HG03064 (cell line): ENCODE measurements at regions not wholly inside any gene's neighbourhood (a gene's known extent, or its start where the extent isn't known, plus 50 kb on each side); places are given as distances from the start of the nearest gene placed in this dataset.

Source experiments
- ATAC-seq: cut with Tn5 transposase; IDR thresholded peaks from one replicate; pipeline ENCODE4 v1.9.1; 2021; ENCODE audit warnings: low read depth; ENCODE audit not compliant: unreplicated experiment

- ATAC-seq = no peak
Observed at GRCh38 chr20:50385733-50386640, 124.2 kb upstream of the PTPN1 start.

GRCh38 chr20:50386641-50386960 is 123.6 kb upstream of the PTPN1 start:
- no peak for ATAC-seq

DNA sequence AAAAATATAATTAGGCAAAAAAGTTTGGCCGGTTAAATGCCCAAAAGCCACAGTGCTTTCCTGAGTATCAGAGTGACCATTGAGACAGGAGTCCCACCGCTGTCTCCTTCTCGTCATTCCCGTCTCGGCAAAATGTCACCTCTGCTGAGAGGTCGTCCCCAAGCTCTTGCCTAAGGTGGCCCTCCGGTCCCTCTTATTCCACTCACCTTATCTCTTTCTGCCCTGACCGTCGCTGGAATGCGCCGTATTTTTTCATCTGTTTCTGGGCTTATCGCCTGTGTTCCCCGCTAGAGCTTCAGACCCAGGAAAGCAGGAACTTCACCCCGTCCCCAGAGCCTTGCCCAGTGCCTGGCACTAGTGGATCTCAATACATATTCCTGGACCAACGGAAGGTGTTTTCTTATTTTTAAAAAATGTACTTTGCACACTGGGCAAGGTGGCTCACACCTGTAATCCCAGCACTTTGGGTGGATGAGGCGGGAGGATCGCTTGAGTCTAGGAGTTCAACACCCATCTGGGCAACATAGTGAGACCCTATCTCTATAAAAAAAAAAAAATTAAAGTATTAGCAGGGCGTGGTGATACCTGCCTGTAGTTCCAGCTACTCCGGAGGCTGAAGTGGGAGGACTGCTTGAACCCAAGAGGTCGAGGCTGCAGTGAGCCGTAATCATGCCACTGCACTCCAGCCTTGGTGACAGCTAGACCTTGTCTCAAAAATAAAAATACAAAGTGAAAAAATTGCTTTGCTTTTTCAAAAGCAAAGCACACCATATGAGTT is 122.8 kb upstream of the PTPN1 start:
- no peak for ATAC-seq

DNA sequence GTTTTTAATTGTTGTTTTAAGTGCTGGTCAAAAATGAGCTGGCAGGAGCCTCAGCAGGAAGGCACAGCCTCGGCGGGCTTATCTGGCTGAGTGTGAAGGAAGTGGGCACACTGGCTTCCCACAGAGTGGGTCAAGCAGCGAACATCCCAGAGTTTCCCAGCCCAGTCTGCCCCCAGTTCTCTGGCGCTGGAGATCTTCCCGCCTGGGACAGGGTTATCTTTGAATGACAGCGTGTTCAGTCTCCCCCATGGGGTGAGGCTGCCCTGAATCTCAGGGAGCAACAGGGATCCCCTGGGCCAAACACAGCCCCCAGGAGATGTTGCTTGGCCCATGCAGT is 122.2 kb upstream of the PTPN1 start:
- no peak for ATAC-seq

DNA sequence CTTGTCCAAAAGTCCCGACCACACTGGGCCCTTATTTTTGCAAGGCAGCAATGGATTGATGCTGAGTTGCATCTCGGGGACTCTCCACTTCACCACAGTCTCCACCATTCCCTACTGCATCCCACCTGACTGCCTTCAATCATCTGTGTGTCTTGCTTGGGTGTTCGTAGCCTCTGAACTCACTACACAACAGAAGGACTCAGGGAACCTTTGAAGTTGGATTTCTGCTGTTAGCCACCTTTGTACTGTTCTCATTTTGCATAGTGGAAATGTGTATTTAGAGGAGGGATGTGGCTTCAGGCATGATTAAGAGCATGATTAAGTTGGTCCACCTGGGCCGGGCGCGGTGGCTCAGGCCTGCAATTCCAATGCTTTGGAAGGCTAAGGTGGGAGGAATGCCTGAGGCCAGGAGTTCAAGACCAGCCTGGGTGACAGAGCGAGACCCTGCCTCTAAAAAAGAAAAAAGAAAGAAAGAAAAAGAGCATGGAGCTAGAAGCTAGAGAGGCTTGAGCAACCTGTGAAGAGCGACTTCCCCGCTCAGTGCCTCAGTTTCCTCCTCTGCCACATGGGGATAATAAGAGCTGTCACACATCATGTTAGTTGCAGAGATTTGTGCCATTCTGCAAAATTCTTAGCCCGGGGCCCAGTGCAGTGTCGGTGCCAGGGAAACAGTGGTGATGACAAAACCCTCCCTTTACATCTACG is 121.3 kb upstream of the PTPN1 start:
- ATAC-seq = no peak

GRCh38 chr20:50389438-50389807 is 120.8 kb upstream of the PTPN1 start:
- ATAC-seq = no peak

DNA sequence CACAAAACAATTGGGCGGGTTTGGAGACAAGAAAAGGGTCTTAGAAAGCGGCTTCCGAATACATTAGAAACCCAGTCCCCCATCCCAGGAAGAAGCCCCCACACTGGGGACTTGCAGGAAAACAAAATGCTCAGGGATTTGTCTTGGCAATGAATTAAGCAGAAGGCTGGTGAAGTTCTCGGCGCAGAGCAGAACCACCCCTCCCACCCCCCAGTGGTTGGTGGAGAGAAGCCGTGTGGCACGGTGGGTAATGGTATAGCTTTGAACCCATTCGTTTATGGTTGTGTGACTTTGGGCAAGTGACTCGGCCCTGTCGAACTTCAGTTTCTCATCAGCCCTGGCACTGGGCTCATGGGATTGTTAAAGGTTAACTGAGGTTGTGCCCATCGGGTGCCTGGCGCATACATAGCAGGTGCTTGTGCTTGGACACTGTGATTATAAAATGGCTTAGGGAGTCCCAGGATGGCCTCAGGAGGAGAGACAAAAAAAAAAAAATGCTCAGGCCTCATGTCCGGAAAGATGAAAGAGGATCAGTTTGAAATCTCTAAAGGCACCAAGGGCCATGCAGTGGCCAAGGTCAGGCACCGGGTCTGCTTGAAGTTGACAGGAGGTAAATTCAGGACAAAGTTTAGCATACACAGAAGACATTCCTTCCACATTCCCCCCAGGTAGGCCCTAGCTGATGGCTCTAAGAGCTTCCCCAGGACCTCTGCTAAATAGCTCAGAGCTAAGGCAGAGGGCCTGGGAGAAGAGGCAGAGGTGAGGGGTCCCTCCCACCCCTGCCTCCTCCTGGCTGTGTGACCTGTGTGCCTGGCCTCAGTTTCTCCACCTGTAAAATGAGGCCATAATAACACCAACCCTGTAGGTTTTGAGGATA is 120.1 kb upstream of the PTPN1 start:
- ATAC-seq = no peak

DNA sequence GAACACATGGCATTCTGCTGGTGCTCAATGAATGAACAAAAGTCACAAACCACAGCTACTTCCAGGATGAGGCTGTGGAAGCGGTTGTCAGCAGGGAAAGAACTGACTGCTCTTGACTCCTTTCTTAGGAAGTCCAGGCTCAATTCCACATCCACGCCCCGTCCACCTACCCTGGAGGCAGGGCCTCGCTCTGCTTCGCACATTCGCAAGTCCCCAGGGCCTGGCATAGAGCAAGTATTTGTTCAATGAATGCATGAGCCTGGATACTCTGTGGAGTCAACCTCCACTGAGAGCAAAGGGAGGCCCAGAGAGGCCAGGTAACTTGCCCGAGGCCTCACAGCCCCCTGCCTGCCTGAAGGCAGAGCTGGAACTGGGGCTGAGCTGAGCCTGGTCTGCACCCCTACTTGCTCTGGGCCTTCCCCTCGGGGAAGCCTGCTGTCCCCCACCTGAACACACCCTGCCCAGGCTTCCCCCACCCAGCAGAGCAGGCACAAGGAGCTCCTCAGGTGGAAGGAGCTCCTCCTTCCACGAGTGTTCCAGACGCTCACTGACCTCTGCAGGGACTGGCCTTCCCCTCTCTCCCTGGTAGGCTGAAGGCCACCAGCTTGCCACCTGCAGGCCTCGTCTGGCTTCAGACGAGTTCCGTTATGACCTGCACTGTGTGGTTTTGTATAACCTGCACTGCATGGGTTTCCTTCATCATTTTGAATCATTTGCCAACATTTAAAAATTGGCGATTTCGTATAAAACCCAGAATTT is 119.3 kb upstream of the PTPN1 start:
- no peak for ATAC-seq

GRCh38 chr20:50391444-50392137 is 118.6 kb upstream of the PTPN1 start:
- ATAC-seq = no peak

DNA sequence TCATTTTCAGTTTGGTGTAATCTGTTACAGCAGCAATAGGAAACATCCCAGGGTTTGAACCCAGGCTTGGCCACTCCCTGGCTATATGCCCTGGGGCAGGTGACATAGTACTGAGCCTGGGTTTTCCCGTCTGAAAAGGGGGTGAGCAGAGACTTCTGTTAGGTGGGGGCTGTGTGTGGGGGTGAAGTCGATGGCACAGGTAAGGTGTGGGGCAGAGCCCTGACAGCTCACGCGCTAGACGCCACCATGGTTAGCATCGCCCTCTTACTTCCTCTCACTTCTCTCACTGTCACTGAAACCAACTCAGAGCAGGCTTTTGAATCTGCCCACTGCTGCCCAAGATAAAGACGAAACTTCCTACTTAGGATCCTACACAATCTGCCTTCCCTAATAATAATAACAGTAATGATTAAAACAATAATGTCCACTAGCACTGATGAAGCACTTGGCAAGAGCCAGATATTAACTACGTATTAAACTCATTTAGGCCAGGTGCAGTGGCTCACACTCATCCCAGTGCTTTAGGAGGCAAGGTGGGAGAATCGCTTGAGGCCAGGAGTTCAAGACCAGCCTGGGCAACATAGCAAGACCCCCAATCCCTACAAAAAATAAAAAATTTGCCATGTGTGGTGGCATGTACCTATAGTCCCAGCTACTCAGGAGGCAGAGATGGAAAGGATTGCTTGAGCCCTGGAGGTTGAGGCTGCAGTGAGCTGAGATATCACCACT is 117.9 kb upstream of the PTPN1 start:
- no peak for ATAC-seq

- no peak for ATAC-seq
Observed at GRCh38 chr20:50393242-50393641, 116.9 kb upstream of the PTPN1 start.

- no peak for ATAC-seq
Observed at GRCh38 chr20:50393990-50394561, 116.1 kb upstream of the PTPN1 start.

- ATAC-seq = no peak
Observed at GRCh38 chr20:50394569-50394968, 115.6 kb upstream of the PTPN1 start.

DNA sequence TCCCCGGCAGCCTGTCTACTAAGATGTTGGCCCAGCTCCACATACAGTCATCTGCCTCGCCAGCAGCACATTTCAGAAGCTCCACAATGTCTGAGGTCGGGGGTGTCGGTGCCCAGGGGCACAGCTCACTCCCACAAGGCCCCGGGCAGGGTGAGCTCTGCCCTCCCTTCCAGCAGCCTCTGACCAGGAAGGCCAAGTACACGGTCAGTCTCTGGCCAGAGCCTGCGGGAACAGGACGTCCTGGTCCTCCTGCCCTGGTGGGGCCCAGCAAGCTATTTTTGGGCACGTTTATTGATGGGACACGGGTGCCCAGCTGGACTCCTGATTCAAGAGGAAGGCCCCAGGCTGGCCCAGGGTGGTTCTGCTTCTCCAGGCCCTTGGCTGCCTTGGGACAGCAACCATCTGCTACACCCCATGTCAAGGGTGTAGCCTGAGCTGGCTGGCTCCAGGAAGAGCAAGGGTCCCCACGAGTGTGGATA is 114.9 kb upstream of the PTPN1 start:
- ATAC-seq = no peak

GRCh38 chr20:50395914-50396488 is 114.2 kb upstream of the PTPN1 start:
- no peak for ATAC-seq

DNA sequence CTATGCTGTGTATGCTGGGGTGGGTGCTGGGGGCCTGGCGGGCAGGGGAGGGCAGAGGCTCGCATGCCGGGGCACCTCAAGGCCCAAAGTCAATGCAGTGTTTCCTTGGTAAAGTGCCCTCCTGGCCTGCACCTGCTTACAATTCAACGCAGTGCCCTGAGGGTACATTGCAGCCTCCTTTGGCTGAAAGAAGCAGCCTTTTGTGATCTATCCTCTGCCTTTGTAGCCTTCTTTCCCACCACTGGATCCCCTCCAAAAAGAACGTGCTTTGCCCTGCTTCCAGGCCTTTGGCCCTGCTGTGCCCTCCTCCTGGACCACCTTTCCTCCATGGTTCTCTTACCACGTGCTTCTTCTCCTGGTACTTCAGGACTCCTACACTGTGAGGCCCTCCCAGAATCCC is 113.6 kb upstream of the PTPN1 start:
- ATAC-seq = no peak

DNA sequence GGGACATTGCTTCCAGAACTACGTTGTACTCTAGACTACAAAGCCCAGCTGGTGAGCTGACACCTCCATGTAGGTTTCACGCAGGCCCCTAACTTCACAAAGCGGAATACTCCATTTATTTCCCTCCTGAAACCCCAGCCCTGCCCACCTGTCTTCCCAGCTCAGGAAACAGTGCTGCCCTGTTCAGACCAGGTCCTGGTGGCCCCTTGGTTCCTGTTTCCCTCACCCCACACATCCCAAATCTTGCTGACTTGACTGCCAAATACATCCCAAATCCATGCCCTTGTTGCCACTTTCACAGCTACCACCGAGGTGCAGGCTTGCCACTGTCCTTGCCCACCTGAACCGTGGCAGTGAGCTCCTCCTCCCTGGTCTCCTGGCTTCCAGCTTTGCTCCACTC is 113.1 kb upstream of the PTPN1 start:
- no peak for ATAC-seq

GRCh38 chr20:50398064-50398463 is 112.1 kb upstream of the PTPN1 start:
- no peak for ATAC-seq
